GM12865 (cell line): ENCODE measurements at regions not wholly inside any gene's neighbourhood (a gene's known extent, or its start where the extent isn't known, plus 50 kb on each side); places are given as distances from the start of the nearest gene placed in this dataset.

Experiments
- DNase-seq: peaks from one replicate; pipeline ENCODE4 v3.0.0; 2010; ENCODE audit warnings: low read depth
- H3K4me3 ChIP-seq: 2 replicates; pipeline ENCODE4 v1.5.1; 2011; ENCODE audit warnings: mild to moderate bottlenecking, low read depth, low read length, control low read depth
- TF ChIP-seq, protein P1 (sequence below): IDR thresholded peaks from 2 replicates; pipeline ENCODE4 v1.5.1; 2011; ENCODE audit warnings: low read length, control low read depth, low read depth, inconsistent platforms; ENCODE audit not compliant: insufficient read depth; ENCODE audit errors: missing control alignments

GRCh38 chr16:79317521-79317920 lies 283.0 kb downstream of the MAF start:
- TF ChIP-seq, protein P1, sequence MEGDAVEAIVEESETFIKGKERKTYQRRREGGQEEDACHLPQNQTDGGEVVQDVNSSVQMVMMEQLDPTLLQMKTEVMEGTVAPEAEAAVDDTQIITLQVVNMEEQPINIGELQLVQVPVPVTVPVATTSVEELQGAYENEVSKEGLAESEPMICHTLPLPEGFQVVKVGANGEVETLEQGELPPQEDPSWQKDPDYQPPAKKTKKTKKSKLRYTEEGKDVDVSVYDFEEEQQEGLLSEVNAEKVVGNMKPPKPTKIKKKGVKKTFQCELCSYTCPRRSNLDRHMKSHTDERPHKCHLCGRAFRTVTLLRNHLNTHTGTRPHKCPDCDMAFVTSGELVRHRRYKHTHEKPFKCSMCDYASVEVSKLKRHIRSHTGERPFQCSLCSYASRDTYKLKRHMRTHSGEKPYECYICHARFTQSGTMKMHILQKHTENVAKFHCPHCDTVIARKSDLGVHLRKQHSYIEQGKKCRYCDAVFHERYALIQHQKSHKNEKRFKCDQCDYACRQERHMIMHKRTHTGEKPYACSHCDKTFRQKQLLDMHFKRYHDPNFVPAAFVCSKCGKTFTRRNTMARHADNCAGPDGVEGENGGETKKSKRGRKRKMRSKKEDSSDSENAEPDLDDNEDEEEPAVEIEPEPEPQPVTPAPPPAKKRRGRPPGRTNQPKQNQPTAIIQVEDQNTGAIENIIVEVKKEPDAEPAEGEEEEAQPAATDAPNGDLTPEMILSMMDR: no peak
- no peak for DNase-seq
- no peak overlapping the region for H3K4me3 ChIP-seq

- H3K4me3 ChIP-seq: no peak overlapping the region
- DNase-seq: no peak
- TF ChIP-seq, protein P1: no peak
These were observed 283.5 kb downstream of the MAF start for GRCh38 chr16:79317026-79317425.

GRCh38 chr16:79316004-79316458 lies 284.5 kb downstream of the MAF start:
- peak; percentile 55 for DNase-seq
- TF ChIP-seq, protein P1: no peak
- no peak overlapping the region for H3K4me3 ChIP-seq

- DNase-seq: no peak
- no peak overlapping the region for H3K4me3 ChIP-seq
- TF ChIP-seq, protein P1: no peak
These were observed 288.0 kb downstream of the MAF start for GRCh38 chr16:79312502-79312901.

DNA sequence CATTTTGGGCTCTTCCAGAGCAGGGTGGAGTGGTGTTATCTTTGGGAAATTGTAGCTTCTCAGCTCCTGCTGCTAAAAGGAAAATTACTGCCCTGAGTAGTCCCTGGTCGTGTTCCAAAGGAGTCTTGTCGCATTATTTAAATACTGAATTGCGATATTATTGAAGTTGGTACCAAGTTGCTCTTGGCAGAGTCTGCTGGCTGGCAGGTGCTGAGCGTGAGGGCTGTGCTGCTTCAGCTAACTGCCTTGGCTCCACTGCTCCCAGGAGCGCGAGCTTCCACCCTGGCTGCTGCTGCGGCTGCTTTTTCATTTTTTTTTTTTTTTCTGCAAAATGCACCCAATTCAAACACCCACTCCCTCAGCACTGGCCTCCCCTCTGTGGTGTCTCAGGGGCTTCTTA lies 289.8 kb downstream of the MAF start:
- TF ChIP-seq, protein P1: no peak
- no peak for DNase-seq

DNA sequence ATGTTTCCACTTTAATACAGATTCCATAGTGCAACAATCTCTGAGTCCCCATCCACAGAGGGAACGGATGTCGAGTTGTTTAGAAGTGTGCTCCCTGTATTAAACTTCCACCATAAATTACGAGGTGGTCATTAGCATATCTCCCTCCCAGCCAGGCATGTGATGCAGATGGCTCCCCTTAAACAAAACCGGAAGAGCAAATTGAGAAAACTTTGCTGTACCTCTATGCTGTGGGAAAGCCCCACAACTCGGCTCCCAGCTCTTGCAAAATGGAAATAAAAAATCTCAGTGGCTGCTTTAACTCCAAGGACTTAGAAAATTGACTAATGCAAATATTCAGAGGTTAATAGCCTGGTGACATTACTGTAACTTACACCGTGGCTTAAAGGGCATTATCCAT lies 290.9 kb downstream of the MAF start:
- no peak for DNase-seq
- TF ChIP-seq, protein P1: no peak
- no peak overlapping the region for H3K4me3 ChIP-seq

More for the DNA sequence above, 289.8 kb downstream of the MAF start:
- no peak overlapping the region for H3K4me3 ChIP-seq

GRCh38 chr16:79307214-79307613 lies 293.3 kb downstream of the MAF start:
- no peak overlapping the region for H3K4me3 ChIP-seq
- TF ChIP-seq, protein P1: no peak
- no peak for DNase-seq
